ENCODE measurements at regions not wholly inside any gene's neighbourhood (a gene's known extent, or its start where the extent isn't known, plus 50 kb on each side); places are given as distances from the start of the nearest gene placed in this dataset.
"Not testable (repeated sequence)": the region's sequence is repeated elsewhere in the genome, so short reads cannot be mapped to it uniquely, and the experiment has no call there.

- Histone ChIP-seq H3K27me3 (no peaks in the 10 kb centered on the region), H3K9me3 (peaks cover 5% of the 10 kb centered on the region; the same call in 1 of the 2 replicates), H3K36me3 (no peaks in the 10 kb centered on the region), H3K4me3 (no peak overlapping the region)
- no peak for DNase-seq
These were observed 429.7 kb downstream of the ARL4A start for GRCh38 chr7:13117103-13117502.

- Histone ChIP-seq H3K4me3 (no peak overlapping the region), H3K9me3 (peaks cover 5% of the 10 kb centered on the region; the same call in 1 of the 2 replicates), H3K36me3 (no peaks in the 10 kb centered on the region), H3K27me3 (no peaks in the 10 kb centered on the region)
- DNase-seq = no peak
These were observed 430.2 kb downstream of the ARL4A start for GRCh38 chr7:13117592-13117991.

DNA sequence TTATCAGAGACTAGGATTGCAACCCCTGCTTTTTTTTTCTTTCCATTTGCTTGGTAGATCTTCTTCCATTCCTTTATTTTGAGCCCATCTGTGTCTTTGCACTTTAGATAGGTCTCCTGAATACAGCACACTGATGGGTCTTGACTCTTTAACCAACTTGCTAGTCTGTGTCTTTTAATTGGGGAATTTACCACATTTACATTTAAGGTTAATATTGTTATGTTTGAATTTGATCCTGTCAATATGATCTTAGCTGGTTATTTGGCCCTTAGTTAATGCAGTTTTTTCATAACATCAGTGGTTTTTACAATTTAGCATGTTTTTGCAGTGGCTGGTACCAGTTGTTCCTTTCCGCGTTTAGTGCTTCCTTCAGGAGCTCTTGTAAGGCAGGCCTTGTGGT lies 437.2 kb downstream of the ARL4A start:
- not testable (repeated sequence) for DNase-seq

DNA sequence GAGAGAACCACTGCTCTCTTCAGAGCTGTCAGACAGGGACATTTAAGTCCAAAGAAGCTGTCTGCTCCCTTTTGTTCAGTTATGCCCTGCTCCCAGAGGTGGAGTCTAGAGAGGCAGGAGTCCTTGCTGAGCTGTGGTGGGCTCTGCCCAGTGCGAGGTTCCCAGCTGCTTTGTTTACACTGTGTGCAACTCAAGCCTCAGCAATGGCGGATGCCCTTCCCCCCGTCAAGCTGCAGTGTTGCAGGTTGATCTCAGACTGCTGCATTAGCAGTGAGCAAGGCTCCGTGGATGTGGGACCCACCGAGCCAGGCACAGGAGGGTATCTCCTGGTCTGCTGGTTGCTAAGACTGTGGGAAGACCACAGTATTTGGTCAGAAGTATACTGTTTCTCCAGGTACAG lies 438.9 kb downstream of the ARL4A start:
- H3K9me3 ChIP-seq = no peaks in the 10 kb centered on the region; the same call in 1 of the 2 replicates
- no peaks in the 10 kb centered on the region for H3K36me3 ChIP-seq

More for the DNA sequence above, 437.2 kb downstream of the ARL4A start:
- not testable (repeated sequence) for H3K36me3 ChIP-seq, H3K9me3 ChIP-seq, H3K27me3 ChIP-seq, H3K4me3 ChIP-seq

GRCh38 chr7:13130321-13130720 lies 442.9 kb downstream of the ARL4A start:
- Histone ChIP-seq H3K36me3 (no peaks in the 10 kb centered on the region), H3K9me3 (no peaks in the 10 kb centered on the region), H3K4me3 (no peak overlapping the region), H3K27me3 (no peaks in the 10 kb centered on the region)
- no peak for DNase-seq

More for the DNA sequence above, 438.9 kb downstream of the ARL4A start:
- DNase-seq = no peak
- Histone ChIP-seq H3K27me3 (no peaks in the 10 kb centered on the region), H3K4me3 (no peak overlapping the region)

GRCh38 chr7:13130906-13131305 lies 443.5 kb downstream of the ARL4A start:
- H3K4me3 ChIP-seq, DNase-seq, H3K27me3 ChIP-seq, H3K9me3 ChIP-seq, H3K36me3 ChIP-seq: not testable (repeated sequence)

DNA sequence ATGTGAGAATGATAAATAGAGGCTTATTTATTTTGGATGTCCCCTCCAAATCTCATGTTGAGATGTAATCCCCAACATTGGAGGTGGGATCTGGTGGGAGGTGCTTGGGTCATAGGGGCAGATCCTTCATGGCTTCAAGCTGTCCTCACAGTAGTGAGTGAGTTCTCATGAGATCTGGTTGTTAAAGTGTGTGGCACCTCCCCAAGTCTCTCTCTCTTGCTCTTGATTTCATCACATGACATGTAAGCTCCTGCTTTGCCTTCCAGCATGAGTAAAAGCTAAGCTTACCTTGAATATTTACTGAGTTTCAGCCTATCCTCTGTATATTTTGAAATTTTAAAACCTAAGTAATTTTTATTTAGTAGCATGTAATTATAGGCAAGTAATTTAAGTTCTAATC lies 444.9 kb downstream of the ARL4A start:
- Histone ChIP-seq H3K36me3 (no peaks in the 10 kb centered on the region), H3K9me3 (no peaks in the 10 kb centered on the region), H3K27me3 (no peaks in the 10 kb centered on the region), H3K4me3 (no peak overlapping the region)
- DNase-seq = no peak

DNA sequence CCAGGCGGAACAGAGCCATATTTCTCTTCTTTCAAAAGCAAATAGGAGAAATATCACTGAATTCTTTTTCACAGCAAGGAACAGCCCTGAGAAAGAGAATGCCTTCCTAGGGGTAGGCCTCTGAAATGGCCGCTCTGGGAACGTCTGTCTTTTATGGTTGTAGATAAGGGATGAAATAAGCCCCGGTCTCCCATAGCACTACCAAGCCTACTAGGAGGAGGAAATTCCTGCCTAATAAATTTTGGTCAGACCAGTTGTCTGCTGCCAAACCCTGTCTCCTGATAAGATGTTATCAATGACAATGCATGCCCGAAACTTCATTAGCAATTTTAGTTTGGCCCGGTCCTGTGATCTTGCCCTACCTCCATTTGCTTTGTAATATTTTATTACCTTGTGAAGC lies 448.9 kb downstream of the ARL4A start:
- H3K36me3 ChIP-seq, DNase-seq, H3K27me3 ChIP-seq: not testable (repeated sequence)

GRCh38 chr7:13139436-13139835 lies 452.0 kb downstream of the ARL4A start:
- H3K36me3 ChIP-seq = no peaks in the 10 kb centered on the region
- no peak overlapping the region for H3K4me3 ChIP-seq
- no peak for DNase-seq
- no peaks in the 10 kb centered on the region for H3K27me3 ChIP-seq
- H3K9me3 ChIP-seq = no peaks in the 10 kb centered on the region

More for the DNA sequence above, 448.9 kb downstream of the ARL4A start:
- not testable (repeated sequence) for H3K9me3 ChIP-seq, H3K4me3 ChIP-seq

DNA sequence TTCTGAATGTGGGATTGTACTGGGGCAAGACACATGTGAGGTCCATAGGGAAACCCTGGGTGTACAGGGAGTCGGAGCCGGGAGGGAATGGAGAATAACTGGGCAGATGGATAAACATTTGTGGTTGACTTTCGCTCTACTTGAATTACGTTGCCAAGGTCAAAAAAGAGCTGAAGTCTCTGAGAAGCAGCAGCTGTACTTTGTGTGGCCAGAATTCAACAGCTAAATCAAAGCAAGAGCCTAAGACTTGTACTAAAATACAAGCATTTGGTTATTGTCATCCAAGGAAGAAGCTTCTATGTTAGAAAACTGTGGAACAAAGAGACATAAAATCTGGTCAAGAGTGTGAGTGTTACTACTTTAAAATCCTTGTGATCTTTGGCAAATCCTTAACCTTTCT lies 457.2 kb downstream of the ARL4A start:
- no peak for DNase-seq
- no peaks in the 10 kb centered on the region for H3K36me3 ChIP-seq
- no peaks in the 10 kb centered on the region for H3K27me3 ChIP-seq
- no peak overlapping the region for H3K4me3 ChIP-seq
- no peaks in the 10 kb centered on the region for H3K9me3 ChIP-seq

- no peak overlapping the region for H3K4me3 ChIP-seq
- no peaks in the 10 kb centered on the region for H3K36me3 ChIP-seq
- H3K27me3 ChIP-seq = no peaks in the 10 kb centered on the region
- no peaks in the 10 kb centered on the region for H3K9me3 ChIP-seq
- no peak for DNase-seq
These were observed 461.1 kb downstream of the ARL4A start for GRCh38 chr7:13148548-13148947.

- Histone ChIP-seq H3K36me3 (no peaks in the 10 kb centered on the region), H3K27me3 (no peaks in the 10 kb centered on the region), H3K4me3 (no peak overlapping the region), H3K9me3 (no peaks in the 10 kb centered on the region)
- no peak for DNase-seq
These were observed 464.5 kb downstream of the ARL4A start for GRCh38 chr7:13151978-13152377.

DNA sequence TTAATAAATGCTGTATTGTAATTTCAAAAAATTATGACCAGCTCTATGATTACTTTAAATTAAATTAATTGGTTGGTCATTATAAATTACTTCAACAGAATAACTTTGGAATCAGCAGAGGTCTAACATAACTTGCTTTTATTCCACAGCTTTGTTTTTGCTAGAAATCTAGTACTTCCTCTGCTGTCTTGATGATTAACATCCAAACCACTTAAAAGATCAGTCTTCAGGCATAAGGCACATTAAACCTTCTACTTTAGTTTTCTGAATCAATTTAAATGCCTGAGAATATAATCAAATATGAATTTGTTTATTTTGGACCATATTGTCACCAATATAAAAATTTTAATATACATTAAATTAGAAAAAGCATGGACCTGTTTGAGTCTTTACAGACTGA lies 465.3 kb downstream of the ARL4A start:
- no peaks in the 10 kb centered on the region for H3K9me3 ChIP-seq
- no peak overlapping the region for H3K4me3 ChIP-seq
- H3K36me3 ChIP-seq = no peaks in the 10 kb centered on the region
- no peak for DNase-seq
- H3K27me3 ChIP-seq = no peaks in the 10 kb centered on the region

- Histone ChIP-seq H3K27me3 (no peaks in the 10 kb centered on the region), H3K36me3 (no peaks in the 10 kb centered on the region)
These were observed 465.8 kb downstream of the ARL4A start for GRCh38 chr7:13153266-13153665.

DNA sequence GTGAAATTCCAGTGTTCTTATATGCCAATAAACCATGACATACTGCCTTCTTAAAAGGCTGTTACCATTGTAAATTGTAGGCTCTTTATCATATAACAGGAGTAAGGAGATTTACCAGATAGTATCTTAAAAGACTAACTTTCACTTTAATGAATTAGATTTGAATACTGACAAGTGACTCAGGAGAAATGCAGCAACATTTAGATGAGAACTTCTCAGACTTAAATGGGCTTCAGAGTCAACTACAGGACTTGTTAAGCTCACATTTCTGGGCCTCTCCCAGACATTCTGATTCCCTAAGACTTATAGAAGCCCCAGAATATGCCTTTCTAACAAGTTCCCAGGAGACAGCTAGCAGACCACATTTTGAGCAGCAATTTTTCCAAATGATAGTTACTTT lies 466.3 kb downstream of the ARL4A start:
- Histone ChIP-seq H3K27me3 (no peaks in the 10 kb centered on the region), H3K9me3 (no peaks in the 10 kb centered on the region), H3K36me3 (no peaks in the 10 kb centered on the region), H3K4me3 (no peak overlapping the region)
- DNase-seq = no peak

More at GRCh38 chr7:13153266-13153665, 465.8 kb downstream of the ARL4A start:
- no peak for DNase-seq
- Histone ChIP-seq H3K4me3 (no peak overlapping the region), H3K9me3 (no peaks in the 10 kb centered on the region)

- H3K4me3 ChIP-seq = no peak overlapping the region
- DNase-seq = no peak
- H3K27me3 ChIP-seq = no peaks in the 10 kb centered on the region
- no peaks in the 10 kb centered on the region for H3K36me3 ChIP-seq
- no peaks in the 10 kb centered on the region for H3K9me3 ChIP-seq
These were observed 467.8 kb downstream of the ARL4A start for GRCh38 chr7:13155188-13155587.

GRCh38 chr7:13159003-13159402 lies 471.6 kb downstream of the ARL4A start:
- Histone ChIP-seq H3K9me3 (no peaks in the 10 kb centered on the region), H3K27me3 (no peaks in the 10 kb centered on the region), H3K36me3 (no peaks in the 10 kb centered on the region), H3K4me3 (no peak overlapping the region)
- DNase-seq = no peak

DNA sequence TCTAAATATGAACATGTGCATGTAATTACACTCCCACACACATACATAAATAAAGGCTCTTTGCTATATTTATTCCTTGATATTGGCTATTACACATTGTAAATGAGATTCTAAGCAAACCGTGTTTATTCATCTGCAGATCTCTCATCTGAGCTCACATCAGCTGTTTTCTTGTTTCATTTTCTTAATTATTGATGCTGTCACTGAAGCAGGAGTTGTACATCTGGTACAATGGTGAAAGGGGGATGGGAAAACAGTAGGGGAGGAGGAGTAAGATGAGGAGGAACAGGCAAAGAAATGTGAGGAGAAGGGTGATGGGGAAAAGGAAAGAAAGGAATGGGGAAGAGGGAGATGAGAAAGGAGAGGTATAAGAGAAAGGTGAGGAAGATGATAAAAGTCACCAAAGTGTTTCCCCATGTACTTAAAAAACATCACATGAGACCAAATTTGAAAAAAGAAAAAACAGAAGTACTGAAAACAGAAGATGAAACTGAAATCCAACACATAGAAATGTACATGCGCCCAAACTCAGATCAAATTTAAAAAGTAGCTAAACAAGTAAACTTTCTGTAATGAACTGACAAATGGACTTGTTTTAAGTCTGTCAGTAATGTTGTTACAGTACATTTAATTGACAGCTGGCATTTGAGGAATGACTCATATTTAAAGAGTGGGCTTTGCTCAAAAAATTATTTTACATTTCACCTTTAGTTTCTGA lies 472.2 kb downstream of the ARL4A start:
- no peak for DNase-seq
- Histone ChIP-seq H3K4me3 (no peak overlapping the region), H3K27me3 (no peaks in the 10 kb centered on the region), H3K36me3 (no peaks in the 10 kb centered on the region), H3K9me3 (no peaks in the 10 kb centered on the region)

Measured in MG63 (cell line).